ENCODE measurements at regions not wholly inside any gene's neighbourhood (a gene's known extent, or its start where the extent isn't known, plus 50 kb on each side); places are given as distances from the start of the nearest gene placed in this dataset.

GRCh38 chr12:74322792-74323191, 214.8 kb upstream of the ATXN7L3B start:
- DNase-seq (ENCODE audit: low spot score): no peak
- no peak for TF ChIP-seq CTCF (IDR thresholded peaks at IDR 0.05; ENCODE audit: extremely low read depth, insufficient read depth, missing control alignments)
- in situ Hi-C loops (cut with MboI; ENCODE audit: low pct_unique_long_range_greater_than_20kb, low sequenced_read_pairs, unreplicated experiment): no loop called here

- in situ Hi-C loops (cut with MboI; ENCODE audit: low pct_unique_long_range_greater_than_20kb, low sequenced_read_pairs, unreplicated experiment): no loop called here
- no peak for DNase-seq (ENCODE audit: low spot score)
- no peak for TF ChIP-seq CTCF (IDR thresholded peaks at IDR 0.05; ENCODE audit: extremely low read depth, insufficient read depth, missing control alignments)
These were observed 209.0 kb upstream of the ATXN7L3B start for GRCh38 chr12:74328623-74329022.

- no peak for TF ChIP-seq CTCF (IDR thresholded peaks at IDR 0.05; ENCODE audit: extremely low read depth, insufficient read depth, missing control alignments)
- in situ Hi-C loops (cut with MboI; ENCODE audit: low pct_unique_long_range_greater_than_20kb, low sequenced_read_pairs, unreplicated experiment): no loop called here
- DNase-seq (ENCODE audit: low spot score): no peak
These were observed 202.9 kb upstream of the ATXN7L3B start for GRCh38 chr12:74334780-74335179.

DNA sequence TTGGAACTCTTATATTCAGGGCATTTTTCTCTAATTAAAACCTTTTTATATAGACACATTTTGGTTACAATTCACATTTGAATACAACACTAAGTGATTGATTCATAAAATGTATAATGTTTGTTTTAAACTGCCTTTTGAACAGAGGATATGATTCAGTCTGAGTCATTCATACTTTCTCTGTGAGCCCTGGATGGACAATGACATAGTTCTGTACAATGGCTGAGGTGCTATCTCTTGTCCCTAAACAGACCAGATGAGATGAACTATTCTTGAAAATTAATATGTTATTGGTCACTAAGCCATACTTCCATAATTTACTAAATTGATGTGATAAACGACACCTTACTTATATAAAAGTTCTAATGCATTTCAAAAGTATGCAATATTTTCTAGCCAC, 199.7 kb upstream of the ATXN7L3B start:
- TF ChIP-seq CTCF (IDR thresholded peaks at IDR 0.05; ENCODE audit: extremely low read depth, insufficient read depth, missing control alignments): no peak
- in situ Hi-C loops (cut with MboI; ENCODE audit: low pct_unique_long_range_greater_than_20kb, low sequenced_read_pairs, unreplicated experiment): no loop called here
- no peak for DNase-seq (ENCODE audit: low spot score)

GRCh38 chr12:74339211-74339610, 198.4 kb upstream of the ATXN7L3B start:
- no peak for DNase-seq (ENCODE audit: low spot score)
- in situ Hi-C loops (cut with MboI; ENCODE audit: low pct_unique_long_range_greater_than_20kb, low sequenced_read_pairs, unreplicated experiment): no loop called here
- TF ChIP-seq CTCF (IDR thresholded peaks at IDR 0.05; ENCODE audit: extremely low read depth, insufficient read depth, missing control alignments): no peak

- TF ChIP-seq CTCF (IDR thresholded peaks at IDR 0.05; ENCODE audit: extremely low read depth, insufficient read depth, missing control alignments): no peak
- no peak for DNase-seq (ENCODE audit: low spot score)
- in situ Hi-C loops (cut with MboI; ENCODE audit: low pct_unique_long_range_greater_than_20kb, low sequenced_read_pairs, unreplicated experiment): no loop called here
These were observed 187.7 kb upstream of the ATXN7L3B start for GRCh38 chr12:74349925-74350324.

Data from GM13977 (cell line).